ENCODE measurements at regions not wholly inside any gene's neighbourhood (a gene's known extent, or its start where the extent isn't known, plus 50 kb on each side); places are given as distances from the start of the nearest gene placed in this dataset.

GRCh38 chr2:37793004-37793403 lies 121.6 kb upstream of the CDC42EP3 start:
- TF ChIP-seq EP300 (IDR thresholded peaks at IDR 0.05; ENCODE audit: low read depth) = no peak
- TF ChIP-seq CTCF (IDR thresholded peaks at IDR 0.05) = no peak

All from transverse colon (tissue), 3 donors.